ENCODE measurements at regions not wholly inside any gene's neighbourhood (a gene's known extent, or its start where the extent isn't known, plus 50 kb on each side); places are given as distances from the start of the nearest gene placed in this dataset.
A peak's percentile ranks its signal among the peaks of the same experiment; 100 is the strongest.

DNA sequence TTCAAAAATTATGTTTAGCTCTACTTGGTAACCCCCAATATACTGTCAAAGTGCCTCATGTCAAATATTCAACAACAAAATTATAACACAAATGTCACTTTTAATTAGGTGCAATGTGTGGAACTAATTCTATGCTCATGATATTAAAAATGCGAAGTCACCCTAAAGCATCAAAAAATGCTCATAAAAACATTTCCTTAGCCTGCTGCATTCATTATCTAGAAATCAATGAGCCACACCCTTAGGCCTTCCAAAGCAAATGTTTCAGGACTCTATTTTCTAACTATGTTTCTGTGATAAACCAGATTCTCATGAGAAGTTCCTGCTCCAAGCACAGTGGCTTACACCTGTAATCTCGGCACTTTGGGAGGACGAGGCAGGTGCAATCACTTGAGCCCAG lies 75.0 kb upstream of the ANK3 start:
- TF ChIP-seq CTCF (IDR thresholded peaks at IDR 0.05; ENCODE audit: insufficient read depth, low read depth, low read length, missing control alignments), result no peak
- no peak overlapping the region for H3K4me3 ChIP-seq (ENCODE audit: low read length)
- DNase-seq (ENCODE audit: low read depth), result no peak

DNA sequence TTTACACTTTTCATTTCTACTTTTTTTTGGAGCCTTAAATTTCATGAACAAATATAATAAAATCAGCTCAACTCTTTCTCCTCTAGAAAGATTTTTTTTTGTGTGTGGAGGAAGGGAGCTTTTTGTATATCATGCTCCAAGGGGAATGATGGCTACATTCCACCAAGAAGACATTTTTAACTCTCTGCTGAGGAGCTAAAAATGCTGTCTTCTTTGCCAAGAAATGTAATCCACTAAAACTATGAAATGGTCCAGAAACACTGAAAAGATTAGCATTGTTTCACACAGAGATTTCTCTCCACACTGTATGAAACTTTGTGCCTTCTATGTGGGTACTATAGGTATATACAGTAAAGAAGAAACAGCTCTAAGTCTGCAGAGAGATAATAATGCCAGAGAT lies 74.1 kb upstream of the ANK3 start:
- DNase-seq (ENCODE audit: low read depth), result no peak
- no peak overlapping the region for H3K4me3 ChIP-seq (ENCODE audit: low read length)
- no peak for TF ChIP-seq CTCF (IDR thresholded peaks at IDR 0.05; ENCODE audit: insufficient read depth, low read depth, low read length, missing control alignments)

GRCh38 chr10:60461688-60462087 lies 72.0 kb upstream of the ANK3 start:
- no peak for DNase-seq (ENCODE audit: low read depth)
- H3K4me3 ChIP-seq (ENCODE audit: low read length), result no peak overlapping the region

GRCh38 chr10:60459701-60460457 lies 70.2 kb upstream of the ANK3 start:
- DNase-seq (ENCODE audit: low read depth), result no peak
- no peak for TF ChIP-seq CTCF (IDR thresholded peaks at IDR 0.05; ENCODE audit: insufficient read depth, low read depth, low read length, missing control alignments)
- no peak overlapping the region for H3K4me3 ChIP-seq (ENCODE audit: low read length)

More at GRCh38 chr10:60461688-60462087, 72.0 kb upstream of the ANK3 start:
- TF ChIP-seq CTCF (IDR thresholded peaks at IDR 0.05; ENCODE audit: insufficient read depth, low read depth, low read length, missing control alignments), result no peak

DNA sequence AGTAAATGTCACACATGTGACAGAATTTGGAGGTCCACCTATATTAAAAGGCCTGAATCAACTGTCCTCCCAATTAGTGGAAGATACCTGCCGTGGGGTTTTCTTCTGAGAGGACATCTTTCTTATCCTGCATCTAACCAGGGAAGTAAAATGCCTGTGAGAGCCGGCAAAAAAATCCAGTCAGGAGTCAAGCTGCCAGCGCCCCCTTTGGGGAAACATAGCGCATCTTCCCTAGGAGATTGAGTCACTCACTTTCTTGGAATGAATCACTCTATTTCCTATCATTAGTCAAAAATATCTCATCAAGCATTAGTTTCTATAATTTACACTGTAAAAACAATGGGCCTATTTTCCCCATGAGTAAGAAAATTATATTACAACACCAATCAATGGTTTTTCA lies 66.4 kb upstream of the ANK3 start:
- DNase-seq (ENCODE audit: low read depth), result peak; percentile 50
- no peak overlapping the region for H3K4me3 ChIP-seq (ENCODE audit: low read length)
- TF ChIP-seq CTCF (IDR thresholded peaks at IDR 0.05; ENCODE audit: insufficient read depth, low read depth, low read length, missing control alignments), result peak; percentile 3

DNA sequence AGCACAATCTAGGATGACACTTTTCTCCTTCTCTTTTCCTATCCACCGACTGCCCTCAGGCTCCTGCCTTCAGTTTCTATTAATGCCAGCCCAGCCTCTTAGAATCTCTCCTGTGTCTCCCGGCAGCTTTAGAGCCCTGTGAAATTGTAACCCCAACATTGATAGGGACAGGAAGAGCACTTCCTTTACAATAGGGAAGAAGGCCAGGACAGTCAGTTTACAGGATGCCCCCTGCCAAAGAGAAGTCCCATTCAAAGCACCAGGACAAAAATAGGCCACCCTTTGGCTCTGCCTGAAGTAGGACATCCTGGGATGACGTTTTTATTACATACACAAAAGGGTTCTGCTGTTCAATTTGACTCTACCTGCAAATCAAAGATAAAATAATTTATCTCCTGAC lies 64.7 kb upstream of the ANK3 start:
- no peak overlapping the region for H3K4me3 ChIP-seq (ENCODE audit: low read length)
- TF ChIP-seq CTCF (IDR thresholded peaks at IDR 0.05; ENCODE audit: insufficient read depth, low read depth, low read length, missing control alignments), result no peak
- DNase-seq (ENCODE audit: low read depth), result no peak

DNA sequence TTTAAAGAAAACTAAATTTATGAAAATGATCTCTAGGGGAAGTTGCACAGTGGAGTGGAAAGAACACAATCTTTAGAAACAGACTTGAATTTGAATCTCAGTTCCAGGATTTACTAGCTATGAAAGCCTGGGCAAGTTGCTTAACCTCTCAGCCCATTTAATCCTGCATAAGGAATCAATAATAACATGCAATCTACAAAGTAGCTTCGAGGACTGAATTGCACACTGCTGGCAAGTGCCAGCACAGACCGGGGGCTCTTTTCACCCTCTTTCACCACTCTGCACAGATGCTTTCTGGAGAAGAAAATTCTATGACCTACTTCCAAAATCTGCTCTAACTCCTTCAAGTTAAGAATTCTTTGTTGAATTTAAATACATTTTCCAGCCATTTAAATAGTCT lies 63.4 kb upstream of the ANK3 start:
- DNase-seq (ENCODE audit: low read depth), result no peak
- no peak for TF ChIP-seq CTCF (IDR thresholded peaks at IDR 0.05; ENCODE audit: insufficient read depth, low read depth, low read length, missing control alignments)
- H3K4me3 ChIP-seq (ENCODE audit: low read length), result no peak overlapping the region

All from epithelial cell of esophagus (primary cell).